Astrocyte (in vitro differentiated cells and primary cell): ENCODE measurements at regions not wholly inside any gene's neighbourhood (a gene's known extent, or its start where the extent isn't known, plus 50 kb on each side); places are given as distances from the start of the nearest gene placed in this dataset.

ENCODE experiments used
- DNase-seq: peaks from one replicate; pipeline ENCODE4 v3.0.0-alpha.2; 2010; ENCODE audit warnings: low read depth
- FAIRE-seq: peaks from 2 replicates; lab custom pipeline; 2011; peaks lifted over from hg19 to GRCh38; lab: Jason Lieb, UNC
- H2AFZ ChIP-seq: 2 replicates; pipeline ENCODE4 v1.6.0; 2012; ENCODE audit warnings: low read depth, low read length, inconsistent platforms
- H3K27ac ChIP-seq: 2 replicates; pipeline ENCODE4 v1.5.1; 2011; ENCODE audit warnings: low read depth, low read length, inconsistent platforms
- H3K27me3 ChIP-seq: 2 replicates; pipeline ENCODE4 v1.6.0; 2011; ENCODE audit warnings: low read length, inconsistent platforms; ENCODE audit not compliant: insufficient read depth
- H3K36me3 ChIP-seq: 2 replicates; pipeline ENCODE4 v1.5.1; 2011; ENCODE audit warnings: low read length, inconsistent platforms; ENCODE audit not compliant: insufficient read depth
- H3K4me1 ChIP-seq: 2 replicates; pipeline ENCODE4 v1.5.1; 2011; ENCODE audit warnings: low read length, inconsistent platforms; ENCODE audit not compliant: insufficient read depth
- H3K4me2 ChIP-seq: 2 replicates; pipeline ENCODE4 v1.6.0; 2012; ENCODE audit warnings: low read length, inconsistent platforms
- H3K4me3 ChIP-seq: 2 replicates; pipeline ENCODE4 v1.5.1; 2011; ENCODE audit warnings: low read depth, mild to moderate bottlenecking, low read length, inconsistent platforms; ENCODE audit not compliant: insufficient read depth
- H3K79me2 ChIP-seq: 2 replicates; pipeline ENCODE4 v1.6.0; 2012; ENCODE audit warnings: mild to moderate bottlenecking, low read length, inconsistent platforms; ENCODE audit not compliant: insufficient read depth
- H3K9ac ChIP-seq: 2 replicates; pipeline ENCODE4 v1.6.0; 2012; ENCODE audit warnings: mild to moderate bottlenecking, low read length, inconsistent platforms
- H3K9me3 ChIP-seq: 2 replicates; pipeline ENCODE4 v1.5.1; 2012; ENCODE audit warnings: low read depth, mild to moderate bottlenecking, low read length, inconsistent platforms; ENCODE audit not compliant: insufficient read depth
- H4K20me1 ChIP-seq: 2 replicates; pipeline ENCODE4 v1.6.0; 2012; ENCODE audit warnings: low read length, inconsistent platforms; ENCODE audit not compliant: insufficient read depth
- H3K27ac Mint-ChIP-seq: one replicate; pipeline ENCODE4 v1.8.0; 2021; ENCODE audit warnings: mild to moderate bottlenecking, mixed read lengths; ENCODE audit not compliant: unreplicated experiment
- H3K27me3 Mint-ChIP-seq: one replicate; pipeline ENCODE4 v1.8.0; 2021; ENCODE audit warnings: low read depth, mixed read lengths; ENCODE audit not compliant: unreplicated experiment
- H3K36me3 Mint-ChIP-seq: one replicate; pipeline ENCODE4 v1.8.0; 2021; ENCODE audit warnings: low read depth, mixed read lengths; ENCODE audit not compliant: unreplicated experiment
- H3K4me1 Mint-ChIP-seq: one replicate; pipeline ENCODE4 v1.8.0; 2021; ENCODE audit warnings: low read depth, mixed read lengths; ENCODE audit not compliant: unreplicated experiment
- H3K4me3 Mint-ChIP-seq: one replicate; pipeline ENCODE4 v1.8.0; 2021; ENCODE audit warnings: mild to moderate bottlenecking, moderate library complexity, mixed read lengths; ENCODE audit not compliant: unreplicated experiment
- H3K9me3 Mint-ChIP-seq: one replicate; pipeline ENCODE4 v1.8.0; 2021; ENCODE audit warnings: mild to moderate bottlenecking, mixed read lengths; ENCODE audit not compliant: unreplicated experiment
- EZH2 ChIP-seq: IDR thresholded peaks from 2 replicates; pipeline ENCODE4 v1.6.1; 2012; ENCODE audit warnings: mild to moderate bottlenecking, low read length, inconsistent platforms; ENCODE audit not compliant: insufficient read depth
- TF ChIP-seq, protein P1 (sequence below): IDR thresholded peaks from 2 replicates; pipeline ENCODE4 v1.5.1; 2011; ENCODE audit warnings: low read depth, mild to moderate bottlenecking, inconsistent platforms, low read length, moderate library complexity; ENCODE audit not compliant: insufficient read depth

DNA sequence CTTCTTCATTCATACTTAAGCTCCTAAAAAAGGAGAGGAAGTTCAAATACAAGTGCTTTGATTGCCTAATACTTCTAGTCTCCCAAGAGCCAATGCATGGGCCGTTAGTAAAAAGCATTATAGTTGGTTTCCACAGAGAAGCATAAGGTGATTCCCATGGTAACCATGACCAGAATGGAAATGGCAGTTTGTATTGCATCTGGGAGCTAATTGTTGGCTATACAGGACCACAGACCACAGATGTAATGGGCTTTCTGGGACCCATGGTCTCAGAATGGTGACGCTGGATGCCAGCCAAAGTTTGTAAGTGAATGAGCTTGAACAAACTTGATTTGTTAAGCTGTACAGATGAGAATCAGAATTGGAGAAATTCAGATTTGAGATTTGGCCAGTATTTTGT is 333.9 kb upstream of the C11orf87 start:
- Histone ChIP-seq H4K20me1 (no peaks in the 10 kb centered on the region), H3K36me3 (no peaks in the 10 kb centered on the region), H3K27ac (no peak overlapping the region), H3K9ac (no peak overlapping the region), H2AFZ (no peak overlapping the region), H3K4me2 (no peak overlapping the region), H3K79me2 (no peaks in the 10 kb centered on the region), H3K4me1 (no peaks in the 10 kb centered on the region), H3K27me3 (no peaks in the 10 kb centered on the region), H3K4me3 (no peak overlapping the region), H3K9me3 (no peaks in the 10 kb centered on the region)
- Mint-ChIP-seq H3K27ac (no peak overlapping the region), H3K36me3 (no peaks in the 10 kb centered on the region), H3K27me3 (no peaks in the 10 kb centered on the region), H3K4me3 (no peak overlapping the region), H3K4me1 (no peaks in the 10 kb centered on the region), H3K9me3 (peaks cover 10% of the 10 kb centered on the region)
- DNase-seq (no peak), FAIRE-seq (no peak)
- TF ChIP-seq, protein P1, sequence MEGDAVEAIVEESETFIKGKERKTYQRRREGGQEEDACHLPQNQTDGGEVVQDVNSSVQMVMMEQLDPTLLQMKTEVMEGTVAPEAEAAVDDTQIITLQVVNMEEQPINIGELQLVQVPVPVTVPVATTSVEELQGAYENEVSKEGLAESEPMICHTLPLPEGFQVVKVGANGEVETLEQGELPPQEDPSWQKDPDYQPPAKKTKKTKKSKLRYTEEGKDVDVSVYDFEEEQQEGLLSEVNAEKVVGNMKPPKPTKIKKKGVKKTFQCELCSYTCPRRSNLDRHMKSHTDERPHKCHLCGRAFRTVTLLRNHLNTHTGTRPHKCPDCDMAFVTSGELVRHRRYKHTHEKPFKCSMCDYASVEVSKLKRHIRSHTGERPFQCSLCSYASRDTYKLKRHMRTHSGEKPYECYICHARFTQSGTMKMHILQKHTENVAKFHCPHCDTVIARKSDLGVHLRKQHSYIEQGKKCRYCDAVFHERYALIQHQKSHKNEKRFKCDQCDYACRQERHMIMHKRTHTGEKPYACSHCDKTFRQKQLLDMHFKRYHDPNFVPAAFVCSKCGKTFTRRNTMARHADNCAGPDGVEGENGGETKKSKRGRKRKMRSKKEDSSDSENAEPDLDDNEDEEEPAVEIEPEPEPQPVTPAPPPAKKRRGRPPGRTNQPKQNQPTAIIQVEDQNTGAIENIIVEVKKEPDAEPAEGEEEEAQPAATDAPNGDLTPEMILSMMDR, result no peak
- TF ChIP-seq EZH2, result no peak

DNA sequence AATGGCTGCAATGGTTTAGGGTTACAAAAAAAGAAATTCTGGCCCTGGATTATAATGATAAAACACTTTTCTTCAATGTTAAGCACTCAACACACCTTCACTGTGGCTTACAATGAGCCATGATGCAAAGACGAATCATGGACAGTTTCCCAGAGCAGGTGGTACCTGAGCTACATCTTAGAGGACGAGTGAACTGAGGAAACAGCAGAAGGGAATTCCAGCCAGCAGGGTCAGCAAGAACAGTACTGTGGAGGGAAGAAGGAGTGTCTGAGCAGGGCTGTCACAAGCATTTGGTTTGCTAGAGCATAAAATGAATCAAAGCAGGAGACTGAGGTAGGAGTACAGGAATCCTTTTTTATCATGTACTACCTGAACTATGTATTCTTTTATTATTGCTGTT is 332.8 kb upstream of the C11orf87 start:
- FAIRE-seq (no peak), DNase-seq (no peak)
- H3K9ac ChIP-seq, result no peak overlapping the region
- no peak overlapping the region for H2AFZ ChIP-seq
- H3K36me3 Mint-ChIP-seq, result no peaks in the 10 kb centered on the region
- H3K4me1 ChIP-seq, result no peaks in the 10 kb centered on the region
- H3K36me3 ChIP-seq, result no peaks in the 10 kb centered on the region
- H3K4me2 ChIP-seq, result no peak overlapping the region
- H3K4me3 Mint-ChIP-seq, result no peak overlapping the region
- H3K27ac ChIP-seq, result no peak overlapping the region
- no peak overlapping the region for H3K4me3 ChIP-seq
- no peaks in the 10 kb centered on the region for H3K4me1 Mint-ChIP-seq
- H3K9me3 Mint-ChIP-seq, result peaks cover 8% of the 10 kb centered on the region
- no peaks in the 10 kb centered on the region for H3K27me3 ChIP-seq
- no peaks in the 10 kb centered on the region for H4K20me1 ChIP-seq
- no peaks in the 10 kb centered on the region for H3K9me3 ChIP-seq
- H3K27ac Mint-ChIP-seq, result no peak overlapping the region
- no peaks in the 10 kb centered on the region for H3K79me2 ChIP-seq
- TF ChIP-seq, protein P1, result no peak
- TF ChIP-seq EZH2, result no peak
- no peaks in the 10 kb centered on the region for H3K27me3 Mint-ChIP-seq

DNA sequence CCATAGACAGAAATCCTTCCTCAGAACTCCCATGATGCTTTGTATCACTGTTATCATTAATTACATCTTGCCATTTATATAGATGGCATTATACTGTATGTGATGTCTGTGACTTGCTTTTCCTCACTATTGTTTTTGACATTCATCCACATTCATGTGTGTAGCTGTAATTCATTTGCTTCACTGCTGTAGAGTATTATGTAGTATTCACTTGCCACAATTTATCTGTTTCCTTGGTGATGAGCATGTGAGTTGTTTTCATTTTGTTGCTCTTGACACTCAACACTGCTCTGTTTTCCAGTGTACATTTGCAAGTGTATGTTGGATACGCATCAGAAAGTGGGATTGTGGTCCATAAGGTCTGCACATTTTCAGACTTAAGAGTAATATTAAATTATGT is 328.6 kb upstream of the C11orf87 start:
- H3K36me3 Mint-ChIP-seq, result no peaks in the 10 kb centered on the region
- no peak overlapping the region for H3K4me3 Mint-ChIP-seq
- no peaks in the 10 kb centered on the region for H3K4me1 Mint-ChIP-seq
- Histone ChIP-seq H4K20me1 (no peaks in the 10 kb centered on the region), H3K4me3 (no peak overlapping the region), H3K79me2 (no peaks in the 10 kb centered on the region), H3K27ac (no peak overlapping the region), H3K9ac (no peak overlapping the region), H3K27me3 (no peaks in the 10 kb centered on the region), H3K9me3 (no peaks in the 10 kb centered on the region), H2AFZ (no peak overlapping the region), H3K36me3 (no peaks in the 10 kb centered on the region), H3K4me1 (no peaks in the 10 kb centered on the region), H3K4me2 (no peak overlapping the region)
- FAIRE-seq, result no peak
- H3K27me3 Mint-ChIP-seq, result no peaks in the 10 kb centered on the region
- TF ChIP-seq EZH2, result no peak
- TF ChIP-seq, protein P1, result no peak
- H3K27ac Mint-ChIP-seq, result no peak overlapping the region
- DNase-seq, result no peak
- H3K9me3 Mint-ChIP-seq, result no peaks in the 10 kb centered on the region
